Neural crest cell (in vitro differentiated cells): ENCODE measurements at regions not wholly inside any gene's neighbourhood (a gene's known extent, or its start where the extent isn't known, plus 50 kb on each side); places are given as distances from the start of the nearest gene placed in this dataset.

Experiments used
- DNase-seq: peaks from one replicate; pipeline ENCODE4 v3.0.0; 2021; ENCODE audit warnings: low read depth, mixed read lengths, low spot score
- H3K27ac Mint-ChIP-seq: one replicate; pipeline ENCODE4 v1.8.0; 2021; ENCODE audit warnings: mild to moderate bottlenecking, mixed read lengths; ENCODE audit not compliant: unreplicated experiment
- H3K27me3 Mint-ChIP-seq: 2 replicates; pipeline ENCODE4 v1.8.0; 2021; ENCODE audit warnings: low read depth, mild to moderate bottlenecking, mixed read lengths
- H3K36me3 Mint-ChIP-seq: 2 replicates; pipeline ENCODE4 v1.8.0; 2021; ENCODE audit warnings: low read depth, mild to moderate bottlenecking, mixed read lengths
- H3K4me1 Mint-ChIP-seq: 2 replicates; pipeline ENCODE4 v1.8.0; 2021; ENCODE audit warnings: mixed read lengths
- H3K4me3 Mint-ChIP-seq: one replicate; pipeline ENCODE4 v1.8.0; 2021; ENCODE audit warnings: mild to moderate bottlenecking, mixed read lengths
- H3K9me3 Mint-ChIP-seq: 2 replicates; pipeline ENCODE4 v1.8.0; 2021; ENCODE audit warnings: mixed read lengths
- CTCF ChIP-seq: fragments of 200-600 bp; sonication (generic); conservative IDR thresholded peaks from 2 replicates; pipeline ENCODE4 v1.5.0; 2021; ENCODE audit warnings: antibody characterized with exemption, mild to moderate bottlenecking

DNA sequence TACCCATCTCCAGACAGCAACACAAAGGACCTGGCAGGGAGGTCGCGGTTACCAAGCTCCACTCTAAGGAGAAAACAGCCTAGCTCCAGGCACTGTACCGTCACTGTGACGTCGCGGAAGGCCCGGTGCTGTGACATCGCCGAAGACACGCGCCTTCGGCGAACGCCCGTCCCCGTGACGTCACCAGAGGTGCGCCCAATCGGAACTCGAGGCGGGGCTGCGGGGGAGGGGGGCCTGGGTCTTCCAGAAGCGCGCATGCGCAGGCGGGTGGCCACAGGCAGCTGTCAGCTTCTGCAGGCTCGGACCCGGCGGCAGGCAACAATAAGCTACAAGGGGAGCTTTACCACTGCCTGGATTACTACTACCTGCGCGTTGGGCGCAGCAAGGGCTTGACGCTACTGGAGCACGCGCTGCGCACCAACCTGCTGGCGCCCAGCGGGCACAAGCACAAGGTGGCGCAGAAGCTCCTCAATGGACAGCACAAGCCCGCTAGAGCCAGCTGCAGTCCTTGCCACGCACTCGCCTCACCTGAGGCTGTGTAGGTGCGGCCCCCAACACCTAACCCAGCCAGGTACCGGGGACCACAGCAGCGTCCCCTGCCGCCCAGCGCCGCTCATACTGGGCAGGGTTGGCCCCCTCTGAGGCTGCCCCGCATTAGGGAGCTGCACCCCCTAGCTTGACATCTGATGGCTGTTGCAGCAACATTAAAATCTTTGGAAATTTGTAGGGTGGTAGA, 208.4 kb downstream of the TPST1 start:
- Mint-ChIP-seq H3K9me3 (no peaks in the 10 kb centered on the region), H3K4me3 (peak overlapping the region; percentile 79), H3K36me3 (peaks cover 3% of the 10 kb centered on the region), H3K27ac (peak overlapping the region; percentile 97), H3K4me1 (peaks cover 3% of the 10 kb centered on the region), H3K27me3 (no peaks in the 10 kb centered on the region)
- DNase-seq, result peak; percentile 86
- TF ChIP-seq CTCF, result no peak

DNA sequence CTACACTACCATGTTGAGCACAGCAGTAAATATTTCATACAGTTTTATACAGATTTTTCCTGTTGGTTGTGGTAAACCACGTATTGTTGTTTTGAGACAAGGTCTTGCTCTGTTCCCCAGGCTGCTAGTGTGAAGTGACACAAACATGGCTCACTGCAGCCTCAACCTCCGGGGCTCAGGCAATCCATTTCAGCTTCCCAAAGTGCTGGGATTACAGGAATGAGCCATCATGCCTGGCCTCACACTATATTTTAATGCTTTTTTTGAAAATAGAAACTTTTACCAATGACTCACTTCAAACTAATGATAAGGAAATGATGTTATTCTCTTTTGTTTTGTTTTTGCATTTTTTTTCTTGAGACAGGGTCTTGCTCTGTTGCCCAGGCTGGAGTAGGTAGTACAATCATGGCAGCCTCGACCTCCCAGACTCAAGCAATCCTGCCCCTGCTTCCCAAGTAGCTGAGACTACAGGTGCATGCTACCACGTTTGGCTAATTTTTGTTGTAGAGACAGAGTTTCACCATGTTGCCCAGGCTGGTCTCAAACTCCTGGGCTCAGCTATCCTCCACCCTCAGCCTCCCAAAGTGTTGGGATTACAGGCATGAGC, 210.6 kb downstream of the TPST1 start:
- DNase-seq, result no peak

DNA sequence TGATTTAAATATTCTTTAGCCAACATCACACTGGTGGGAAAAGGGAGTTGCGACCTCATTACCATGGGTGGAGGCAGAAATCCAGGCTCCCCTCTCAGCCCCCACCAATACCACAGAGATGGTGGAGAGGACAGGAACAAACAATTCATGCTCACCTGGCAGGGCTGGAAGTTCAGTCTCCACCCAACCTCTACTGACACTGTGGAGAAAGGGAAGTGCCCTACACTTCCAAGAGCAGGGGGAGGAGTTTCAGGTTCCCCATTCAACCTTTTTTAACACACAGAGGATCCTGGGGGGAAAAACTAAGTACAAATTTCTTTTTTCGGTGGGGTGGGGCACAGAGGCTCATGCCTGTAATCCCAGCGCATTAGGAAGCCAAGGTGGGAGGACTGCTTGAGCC, 210.1 kb upstream of the KCTD7 start:
- Mint-ChIP-seq H3K4me3 (no peak overlapping the region), H3K27me3 (no peaks in the 10 kb centered on the region), H3K36me3 (peaks cover 2% of the 10 kb centered on the region), H3K27ac (no peak overlapping the region), H3K4me1 (peaks cover 9% of the 10 kb centered on the region), H3K9me3 (no peaks in the 10 kb centered on the region)
- DNase-seq, result no peak
- TF ChIP-seq CTCF, result no peak

More for the DNA sequence above, 210.6 kb downstream of the TPST1 start:
- H3K9me3 Mint-ChIP-seq, result no peaks in the 10 kb centered on the region
- no peaks in the 10 kb centered on the region for H3K27me3 Mint-ChIP-seq
- peaks cover 3% of the 10 kb centered on the region for H3K4me1 Mint-ChIP-seq
- no peak overlapping the region for H3K4me3 Mint-ChIP-seq
- no peak for TF ChIP-seq CTCF
- peaks cover 3% of the 10 kb centered on the region for H3K36me3 Mint-ChIP-seq
- no peak overlapping the region for H3K27ac Mint-ChIP-seq

- H3K36me3 Mint-ChIP-seq, result peaks cover 2% of the 10 kb centered on the region
- H3K4me3 Mint-ChIP-seq, result no peak overlapping the region
- H3K27ac Mint-ChIP-seq, result no peak overlapping the region
- TF ChIP-seq CTCF, result no peak
- H3K27me3 Mint-ChIP-seq, result no peaks in the 10 kb centered on the region
- DNase-seq, result no peak
- peaks cover 6% of the 10 kb centered on the region for H3K4me1 Mint-ChIP-seq
- no peaks in the 10 kb centered on the region for H3K9me3 Mint-ChIP-seq
These were observed 209.5 kb upstream of the KCTD7 start for GRCh38 chr7:66419210-66419609.

- H3K36me3 Mint-ChIP-seq, result peaks cover 9% of the 10 kb centered on the region
- peaks cover 6% of the 10 kb centered on the region for H3K4me1 Mint-ChIP-seq
- H3K27me3 Mint-ChIP-seq, result no peaks in the 10 kb centered on the region
- no peak overlapping the region for H3K27ac Mint-ChIP-seq
- H3K9me3 Mint-ChIP-seq, result no peaks in the 10 kb centered on the region
- DNase-seq, result no peak
- TF ChIP-seq CTCF, result no peak
- H3K4me3 Mint-ChIP-seq, result no peak overlapping the region
These were observed 206.7 kb upstream of the KCTD7 start for GRCh38 chr7:66421830-66422475.
